ENCODE measurements at regions not wholly inside any gene's neighbourhood (a gene's known extent, or its start where the extent isn't known, plus 50 kb on each side); places are given as distances from the start of the nearest gene placed in this dataset.

DNA sequence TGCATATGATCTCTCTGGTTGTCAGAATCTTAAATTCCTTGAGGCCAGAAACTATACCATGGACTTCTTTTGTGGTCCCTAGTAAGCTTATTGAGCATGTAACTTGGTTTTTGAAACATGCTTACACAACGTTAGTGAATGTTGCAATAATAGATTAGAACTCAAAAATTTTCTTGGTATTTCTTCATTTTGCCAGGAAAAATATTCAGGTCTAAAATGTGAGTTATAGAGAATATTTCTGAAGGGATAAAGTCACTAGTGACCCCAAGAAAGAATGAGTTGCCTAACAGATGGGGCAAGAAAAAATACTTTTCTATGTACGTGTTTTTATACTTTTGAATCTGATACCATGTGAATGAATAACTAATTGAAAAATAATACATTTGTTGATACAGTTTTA lies 195.4 kb downstream of the TFAP2A start:
- DNase-seq: no peak
- Histone ChIP-seq H3K4ac (ENCODE audit: low read depth, low read length) (no peak overlapping the region), H3K79me1 (ENCODE audit: low read depth in 1 of 2, low read length in 2 of 2) (no peaks in the 10 kb centered on the region), H4K20me1 (ENCODE audit: insufficient read depth, low read length) (no peaks in the 10 kb centered on the region), H3K9me1 (ENCODE audit: insufficient read depth, low read length) (no peaks in the 10 kb centered on the region), H3K4me3 (ENCODE audit: insufficient read depth, low read depth, low read length) (no peak overlapping the region), H3K14ac (replicated peaks; ENCODE audit: low read depth, low read length) (no peak overlapping the region), H3K4me2 (ENCODE audit: low read depth, low read length) (no peak overlapping the region), H3K18ac (ENCODE audit: low read depth, low read length) (no peak overlapping the region), H2AK9ac (replicated peaks; ENCODE audit: low read depth, low read length, poor library complexity) (no peak overlapping the region), H2BK5ac (ENCODE audit: low read depth, low read length, poor library complexity, severe bottlenecking) (no peak overlapping the region), H3K27me3 (ENCODE audit: control insufficient read depth, insufficient read depth, low read length) (no peaks in the 10 kb centered on the region), H2BK120ac (ENCODE audit: low read depth, low read length) (no peak overlapping the region), H3K56ac (ENCODE audit: extremely low read depth, insufficient read depth, low read length) (no peak overlapping the region), H2BK15ac (ENCODE audit: low read depth, low read length) (no peak overlapping the region), H2AK5ac (ENCODE audit: low read depth, low read length) (no peak overlapping the region), H3K9ac (ENCODE audit: low read depth, low read length) (no peak overlapping the region), H3K23ac (ENCODE audit: low read depth, low read length) (no peak overlapping the region), H4K5ac (ENCODE audit: low read depth, low read length) (no peak overlapping the region), H4K91ac (ENCODE audit: insufficient read depth, low read depth, low read length) (no peak overlapping the region), H2AFZ (replicated peaks; ENCODE audit: low read length, poor library complexity) (no peak overlapping the region), H3K4me1 (ENCODE audit: control insufficient read depth, insufficient read depth, low read length) (no peaks in the 10 kb centered on the region), H3K27ac (ENCODE audit: insufficient read depth, low read length) (no peak overlapping the region), H3K36me3 (ENCODE audit: control insufficient read depth, insufficient read depth, low read length) (no peaks in the 10 kb centered on the region), H2BK20ac (ENCODE audit: low read depth, low read length) (no peak overlapping the region), H4K8ac (ENCODE audit: low read depth in 2 of 2, low read length in 2 of 2) (no peak overlapping the region), H3K9me3 (ENCODE audit: control insufficient read depth, insufficient read depth, low read length) (peaks cover 21% of the 10 kb centered on the region)
- ChIA-PET CTCF (no interaction called here), POLR2A (ENCODE audit: unreplicated experiment) (no interaction called here)
- in situ Hi-C loops (cut with MboI; ENCODE audit: low sequenced_read_pairs): no loop called here
- dilution Hi-C loops (cut with HindIII; ENCODE audit: low sequenced_read_pairs, unreplicated experiment): no loop called here
- WGBS, 2 experiments (ENCODE audit: extremely low coverage in 2 of 2, insufficient read length in 1 of 2): no CpG with 5 or more reads among the region's 2 CpGs
- no peak for ATAC-seq (ENCODE audit: low read depth)
- intact Hi-C loops (cut with micrococcal nuclease): no loop called here
- no TSS peak for BruUV-seq (replicated peaks)
- no peak for TF ChIP-seq POLR2A (IDR thresholded peaks at IDR 0.05; ENCODE audit: low read depth, low read length)
- TF ChIP-seq CHD1 (IDR thresholded peaks at IDR 0.05; ENCODE audit: low read depth, low read length): no peak
- TF ChIP-seq, protein P1, sequence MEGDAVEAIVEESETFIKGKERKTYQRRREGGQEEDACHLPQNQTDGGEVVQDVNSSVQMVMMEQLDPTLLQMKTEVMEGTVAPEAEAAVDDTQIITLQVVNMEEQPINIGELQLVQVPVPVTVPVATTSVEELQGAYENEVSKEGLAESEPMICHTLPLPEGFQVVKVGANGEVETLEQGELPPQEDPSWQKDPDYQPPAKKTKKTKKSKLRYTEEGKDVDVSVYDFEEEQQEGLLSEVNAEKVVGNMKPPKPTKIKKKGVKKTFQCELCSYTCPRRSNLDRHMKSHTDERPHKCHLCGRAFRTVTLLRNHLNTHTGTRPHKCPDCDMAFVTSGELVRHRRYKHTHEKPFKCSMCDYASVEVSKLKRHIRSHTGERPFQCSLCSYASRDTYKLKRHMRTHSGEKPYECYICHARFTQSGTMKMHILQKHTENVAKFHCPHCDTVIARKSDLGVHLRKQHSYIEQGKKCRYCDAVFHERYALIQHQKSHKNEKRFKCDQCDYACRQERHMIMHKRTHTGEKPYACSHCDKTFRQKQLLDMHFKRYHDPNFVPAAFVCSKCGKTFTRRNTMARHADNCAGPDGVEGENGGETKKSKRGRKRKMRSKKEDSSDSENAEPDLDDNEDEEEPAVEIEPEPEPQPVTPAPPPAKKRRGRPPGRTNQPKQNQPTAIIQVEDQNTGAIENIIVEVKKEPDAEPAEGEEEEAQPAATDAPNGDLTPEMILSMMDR (conservative IDR thresholded peaks at IDR 0.05; ENCODE audit: low read depth, low read length): no peak
- TF ChIP-seq, protein P2, sequence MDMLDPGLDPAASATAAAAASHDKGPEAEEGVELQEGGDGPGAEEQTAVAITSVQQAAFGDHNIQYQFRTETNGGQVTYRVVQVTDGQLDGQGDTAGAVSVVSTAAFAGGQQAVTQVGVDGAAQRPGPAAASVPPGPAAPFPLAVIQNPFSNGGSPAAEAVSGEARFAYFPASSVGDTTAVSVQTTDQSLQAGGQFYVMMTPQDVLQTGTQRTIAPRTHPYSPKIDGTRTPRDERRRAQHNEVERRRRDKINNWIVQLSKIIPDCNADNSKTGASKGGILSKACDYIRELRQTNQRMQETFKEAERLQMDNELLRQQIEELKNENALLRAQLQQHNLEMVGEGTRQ (IDR thresholded peaks at IDR 0.05; ENCODE audit: low read depth, low read length): no peak
- TF ChIP-seq CEBPB (IDR thresholded peaks at IDR 0.05; ENCODE audit: low read depth, low read length): no peak
- no peak for TF ChIP-seq NFE2L2 (IDR thresholded peaks at IDR 0.05; ENCODE audit: low read depth, low read length)
- no peak for TF ChIP-seq MXI1 (IDR thresholded peaks at IDR 0.05; ENCODE audit: borderline replicate concordance, low read depth, low read length)
- TF ChIP-seq RCOR1 (IDR thresholded peaks at IDR 0.05; ENCODE audit: insufficient replicate concordance, low read length): no peak
- TF ChIP-seq, protein P3, sequence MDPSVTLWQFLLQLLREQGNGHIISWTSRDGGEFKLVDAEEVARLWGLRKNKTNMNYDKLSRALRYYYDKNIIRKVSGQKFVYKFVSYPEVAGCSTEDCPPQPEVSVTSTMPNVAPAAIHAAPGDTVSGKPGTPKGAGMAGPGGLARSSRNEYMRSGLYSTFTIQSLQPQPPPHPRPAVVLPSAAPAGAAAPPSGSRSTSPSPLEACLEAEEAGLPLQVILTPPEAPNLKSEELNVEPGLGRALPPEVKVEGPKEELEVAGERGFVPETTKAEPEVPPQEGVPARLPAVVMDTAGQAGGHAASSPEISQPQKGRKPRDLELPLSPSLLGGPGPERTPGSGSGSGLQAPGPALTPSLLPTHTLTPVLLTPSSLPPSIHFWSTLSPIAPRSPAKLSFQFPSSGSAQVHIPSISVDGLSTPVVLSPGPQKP (IDR thresholded peaks at IDR 0.05; ENCODE audit: borderline replicate concordance, low read depth, low read length): no peak
- TF ChIP-seq SMC3 (IDR thresholded peaks at IDR 0.05; ENCODE audit: low read depth, low read length): no peak
- TF ChIP-seq MAFK (IDR thresholded peaks at IDR 0.05; ENCODE audit: low read depth, low read length): no peak
